ENCODE measurements at regions not wholly inside any gene's neighbourhood (a gene's known extent, or its start where the extent isn't known, plus 50 kb on each side); places are given as distances from the start of the nearest gene placed in this dataset.

- Histone ChIP-seq H3K4me3 (ENCODE audit: control insufficient read depth in 1 of 7, extremely low read depth in 1 of 7, insufficient read depth in 4 of 7, low read depth in 2 of 7, low read length in 6 of 7) (no peak overlapping the region), H3K27ac (ENCODE audit: insufficient read depth in 1 of 2, low read depth in 1 of 2, low read length in 2 of 2, poor library complexity in 1 of 2, severe bottlenecking in 2 of 2) (no peak overlapping the region), H3K36me3 (ENCODE audit: control insufficient read depth in 4 of 4, insufficient read depth in 4 of 4, low read length in 3 of 4) (no peaks in the 10 kb centered on the region), H3K4me1 (ENCODE audit: control extremely low read depth in 1 of 4, control insufficient read depth in 4 of 4, insufficient read depth in 4 of 4, low read length in 3 of 4) (no peaks in the 10 kb centered on the region), H3K27me3 (replicated peaks in 2 of 5; ENCODE audit: control insufficient read depth in 4 of 5, insufficient read depth in 5 of 5, low read length in 4 of 5) (peaks cover 0 to 6% (median 0%) of the 10 kb centered on the region in 5 experiments), H3K9me3 (ENCODE audit: control extremely low read depth in 1 of 5, control insufficient read depth in 4 of 5, insufficient read depth in 2 of 5, low read depth in 1 of 5, low read length in 4 of 5) (peaks cover 0 to 4% (median 0%) of the 10 kb centered on the region in 5 experiments)
- CTCF ChIA-PET, result interaction anchor here (3.1 to 4.7 kb wide), 3 partner anchors 10 to 1207 kb away, joined by 11 to 39 read pairs (median 21); no protein-coding TSS in a partner anchor
- DNase-seq, result no peak
- 90% methylated on average over 15 of the region's 15 CpGs for WGBS (ENCODE audit: insufficient coverage)
- POLR2A ChIA-PET, result no interaction called here
These were observed 129.4 kb upstream of the RAB12 start for GRCh38 chr18:8479789-8480188.

- peak; percentile 53 to 78 (median 75) for DNase-seq
- no peak overlapping the region for H3K4me3 ChIP-seq (ENCODE audit: control insufficient read depth in 1 of 7, extremely low read depth in 1 of 7, insufficient read depth in 4 of 7, low read depth in 2 of 7, low read length in 6 of 7)
- no peaks in the 10 kb centered on the region for H3K36me3 ChIP-seq (ENCODE audit: control insufficient read depth in 4 of 4, insufficient read depth in 4 of 4, low read length in 3 of 4)
- POLR2A ChIA-PET, result no interaction called here
- H3K4me1 ChIP-seq (ENCODE audit: control extremely low read depth in 1 of 4, control insufficient read depth in 4 of 4, insufficient read depth in 4 of 4, low read length in 3 of 4), result no peaks in the 10 kb centered on the region
- peaks cover 0 to 4% (median 0%) of the 10 kb centered on the region in 5 experiments for H3K9me3 ChIP-seq (ENCODE audit: control extremely low read depth in 1 of 5, control insufficient read depth in 4 of 5, insufficient read depth in 2 of 5, low read depth in 1 of 5, low read length in 4 of 5)
- 73% methylated on average over 13 of the region's 16 CpGs for WGBS (ENCODE audit: insufficient coverage)
- H3K27me3 ChIP-seq (replicated peaks in 2 of 5; ENCODE audit: control insufficient read depth in 4 of 5, insufficient read depth in 5 of 5, low read length in 4 of 5), result peaks cover 0 to 6% (median 0%) of the 10 kb centered on the region in 5 experiments
- no peak overlapping the region for H3K27ac ChIP-seq (ENCODE audit: insufficient read depth in 1 of 2, low read depth in 1 of 2, low read length in 2 of 2, poor library complexity in 1 of 2, severe bottlenecking in 2 of 2)
- CTCF ChIA-PET, result interaction anchor here (1.0 to 4.7 kb wide), 6 partner anchors 9 to 1258 kb away, joined by 3 to 39 read pairs (median 7); no protein-coding TSS in a partner anchor
These were observed 128.5 kb upstream of the RAB12 start for GRCh38 chr18:8480506-8481328.

GRCh38 chr18:8484951-8485350 lies 124.3 kb upstream of the RAB12 start:
- CTCF ChIA-PET, result interaction anchor here (1.0 to 1.2 kb wide), 2 partner anchors 119 to 503 kb away, joined by 3 read pairs; no protein-coding TSS in a partner anchor
- 98% methylated on average over 9 of the region's 9 CpGs for WGBS (ENCODE audit: insufficient coverage)
- H3K4me3 ChIP-seq (ENCODE audit: control insufficient read depth in 1 of 7, extremely low read depth in 1 of 7, insufficient read depth in 4 of 7, low read depth in 2 of 7, low read length in 6 of 7), result no peak overlapping the region
- no peaks in the 10 kb centered on the region for H3K36me3 ChIP-seq (ENCODE audit: control insufficient read depth in 4 of 4, insufficient read depth in 4 of 4, low read length in 3 of 4)
- no peaks in the 10 kb centered on the region for H3K4me1 ChIP-seq (ENCODE audit: control extremely low read depth in 1 of 4, control insufficient read depth in 4 of 4, insufficient read depth in 4 of 4, low read length in 3 of 4)
- H3K27ac ChIP-seq (ENCODE audit: insufficient read depth in 1 of 2, low read depth in 1 of 2, low read length in 2 of 2, poor library complexity in 1 of 2, severe bottlenecking in 2 of 2), result no peak overlapping the region
- no peak for DNase-seq
- POLR2A ChIA-PET, result no interaction called here
- H3K27me3 ChIP-seq (replicated peaks in 2 of 5; ENCODE audit: control insufficient read depth in 4 of 5, insufficient read depth in 5 of 5, low read length in 4 of 5), result no peaks in the 10 kb centered on the region
- H3K9me3 ChIP-seq (ENCODE audit: control extremely low read depth in 1 of 5, control insufficient read depth in 4 of 5, insufficient read depth in 2 of 5, low read depth in 1 of 5, low read length in 4 of 5), result peaks cover 0 to 4% (median 0%) of the 10 kb centered on the region in 5 experiments

- Histone ChIP-seq H3K4me3 (ENCODE audit: control insufficient read depth in 1 of 7, extremely low read depth in 1 of 7, insufficient read depth in 4 of 7, low read depth in 2 of 7, low read length in 6 of 7) (no peak overlapping the region), H3K27ac (ENCODE audit: insufficient read depth in 1 of 2, low read depth in 1 of 2, low read length in 2 of 2, poor library complexity in 1 of 2, severe bottlenecking in 2 of 2) (no peak overlapping the region), H3K9me3 (ENCODE audit: control extremely low read depth in 1 of 5, control insufficient read depth in 4 of 5, insufficient read depth in 2 of 5, low read depth in 1 of 5, low read length in 4 of 5) (peaks cover 0 to 4% (median 0%) of the 10 kb centered on the region in 5 experiments), H3K27me3 (replicated peaks in 2 of 5; ENCODE audit: control insufficient read depth in 4 of 5, insufficient read depth in 5 of 5, low read length in 4 of 5) (no peaks in the 10 kb centered on the region), H3K36me3 (ENCODE audit: control insufficient read depth in 4 of 4, insufficient read depth in 4 of 4, low read length in 3 of 4) (no peaks in the 10 kb centered on the region), H3K4me1 (ENCODE audit: control extremely low read depth in 1 of 4, control insufficient read depth in 4 of 4, insufficient read depth in 4 of 4, low read length in 3 of 4) (peaks cover 0 to 3% (median 1%) of the 10 kb centered on the region in 4 experiments)
- WGBS (ENCODE audit: insufficient coverage), result 100% methylated on average over 1 of the region's 5 CpGs
- CTCF ChIA-PET, result interaction anchor here (0.7 to 1.6 kb wide), 2 partner anchors 8 to 10 kb away, joined by 5 to 11 read pairs; no protein-coding TSS in a partner anchor
- no peak for DNase-seq
- POLR2A ChIA-PET, result no interaction called here
These were observed 119.5 kb upstream of the RAB12 start for GRCh38 chr18:8489761-8490160.

- no peak for DNase-seq
- H3K4me3 ChIP-seq (ENCODE audit: control insufficient read depth in 1 of 7, extremely low read depth in 1 of 7, insufficient read depth in 4 of 7, low read depth in 2 of 7, low read length in 6 of 7), result no peak overlapping the region
- no peaks in the 10 kb centered on the region for H3K27me3 ChIP-seq (replicated peaks in 2 of 5; ENCODE audit: control insufficient read depth in 4 of 5, insufficient read depth in 5 of 5, low read length in 4 of 5)
- ChIA-PET CTCF (no interaction called here), POLR2A (no interaction called here)
- no CpG with 5 or more reads among the region's 4 CpGs for WGBS (ENCODE audit: insufficient coverage)
- H3K36me3 ChIP-seq (ENCODE audit: control insufficient read depth in 4 of 4, insufficient read depth in 4 of 4, low read length in 3 of 4), result no peaks in the 10 kb centered on the region
- H3K9me3 ChIP-seq (ENCODE audit: control extremely low read depth in 1 of 5, control insufficient read depth in 4 of 5, insufficient read depth in 2 of 5, low read depth in 1 of 5, low read length in 4 of 5), result peaks cover 0 to 4% (median 0%) of the 10 kb centered on the region in 5 experiments
- no peak overlapping the region for H3K27ac ChIP-seq (ENCODE audit: insufficient read depth in 1 of 2, low read depth in 1 of 2, low read length in 2 of 2, poor library complexity in 1 of 2, severe bottlenecking in 2 of 2)
- peaks cover 0 to 3% (median 1%) of the 10 kb centered on the region in 4 experiments for H3K4me1 ChIP-seq (ENCODE audit: control extremely low read depth in 1 of 4, control insufficient read depth in 4 of 4, insufficient read depth in 4 of 4, low read length in 3 of 4)
These were observed 117.7 kb upstream of the RAB12 start for GRCh38 chr18:8491516-8491915.

GRCh38 chr18:8493141-8493540 lies 116.1 kb upstream of the RAB12 start:
- Histone ChIP-seq H3K4me3 (ENCODE audit: control insufficient read depth in 1 of 7, extremely low read depth in 1 of 7, insufficient read depth in 4 of 7, low read depth in 2 of 7, low read length in 6 of 7) (no peak overlapping the region), H3K27me3 (replicated peaks in 2 of 5; ENCODE audit: control insufficient read depth in 4 of 5, insufficient read depth in 5 of 5, low read length in 4 of 5) (no peaks in the 10 kb centered on the region), H3K27ac (ENCODE audit: insufficient read depth in 1 of 2, low read depth in 1 of 2, low read length in 2 of 2, poor library complexity in 1 of 2, severe bottlenecking in 2 of 2) (no peak overlapping the region), H3K4me1 (ENCODE audit: control extremely low read depth in 1 of 4, control insufficient read depth in 4 of 4, insufficient read depth in 4 of 4, low read length in 3 of 4) (peaks cover 0 to 3% (median 1%) of the 10 kb centered on the region in 4 experiments), H3K9me3 (ENCODE audit: control extremely low read depth in 1 of 5, control insufficient read depth in 4 of 5, insufficient read depth in 2 of 5, low read depth in 1 of 5, low read length in 4 of 5) (peaks cover 0 to 3% (median 0%) of the 10 kb centered on the region in 5 experiments), H3K36me3 (ENCODE audit: control insufficient read depth in 4 of 4, insufficient read depth in 4 of 4, low read length in 3 of 4) (no peaks in the 10 kb centered on the region)
- WGBS (ENCODE audit: insufficient coverage), result 91% methylated on average over 4 of the region's 4 CpGs
- CTCF ChIA-PET, result interaction anchor here (1.2 kb wide), 1 partner anchor 98 kb away, joined by 3 read pairs; no protein-coding TSS in a partner anchor
- POLR2A ChIA-PET, result no interaction called here
- DNase-seq, result no peak

GRCh38 chr18:8496186-8496585 lies 113.1 kb upstream of the RAB12 start:
- 100% methylated on average over 3 of the region's 9 CpGs for WGBS (ENCODE audit: insufficient coverage)
- Histone ChIP-seq H3K9me3 (ENCODE audit: control extremely low read depth in 1 of 5, control insufficient read depth in 4 of 5, insufficient read depth in 2 of 5, low read depth in 1 of 5, low read length in 4 of 5) (no peaks in the 10 kb centered on the region), H3K27ac (ENCODE audit: insufficient read depth in 1 of 2, low read depth in 1 of 2, low read length in 2 of 2, poor library complexity in 1 of 2, severe bottlenecking in 2 of 2) (no peak overlapping the region), H3K4me1 (ENCODE audit: control extremely low read depth in 1 of 4, control insufficient read depth in 4 of 4, insufficient read depth in 4 of 4, low read length in 3 of 4) (peaks cover 0 to 3% (median 1%) of the 10 kb centered on the region in 4 experiments), H3K4me3 (ENCODE audit: control insufficient read depth in 1 of 7, extremely low read depth in 1 of 7, insufficient read depth in 4 of 7, low read depth in 2 of 7, low read length in 6 of 7) (no peak overlapping the region), H3K27me3 (replicated peaks in 2 of 5; ENCODE audit: control insufficient read depth in 4 of 5, insufficient read depth in 5 of 5, low read length in 4 of 5) (no peaks in the 10 kb centered on the region), H3K36me3 (ENCODE audit: control insufficient read depth in 4 of 4, insufficient read depth in 4 of 4, low read length in 3 of 4) (no peaks in the 10 kb centered on the region)
- POLR2A ChIA-PET, result no interaction called here
- CTCF ChIA-PET, result no interaction called here
- no peak for DNase-seq
